ENCODE measurements at regions not wholly inside any gene's neighbourhood (a gene's known extent, or its start where the extent isn't known, plus 50 kb on each side); places are given as distances from the start of the nearest gene placed in this dataset.

DNA sequence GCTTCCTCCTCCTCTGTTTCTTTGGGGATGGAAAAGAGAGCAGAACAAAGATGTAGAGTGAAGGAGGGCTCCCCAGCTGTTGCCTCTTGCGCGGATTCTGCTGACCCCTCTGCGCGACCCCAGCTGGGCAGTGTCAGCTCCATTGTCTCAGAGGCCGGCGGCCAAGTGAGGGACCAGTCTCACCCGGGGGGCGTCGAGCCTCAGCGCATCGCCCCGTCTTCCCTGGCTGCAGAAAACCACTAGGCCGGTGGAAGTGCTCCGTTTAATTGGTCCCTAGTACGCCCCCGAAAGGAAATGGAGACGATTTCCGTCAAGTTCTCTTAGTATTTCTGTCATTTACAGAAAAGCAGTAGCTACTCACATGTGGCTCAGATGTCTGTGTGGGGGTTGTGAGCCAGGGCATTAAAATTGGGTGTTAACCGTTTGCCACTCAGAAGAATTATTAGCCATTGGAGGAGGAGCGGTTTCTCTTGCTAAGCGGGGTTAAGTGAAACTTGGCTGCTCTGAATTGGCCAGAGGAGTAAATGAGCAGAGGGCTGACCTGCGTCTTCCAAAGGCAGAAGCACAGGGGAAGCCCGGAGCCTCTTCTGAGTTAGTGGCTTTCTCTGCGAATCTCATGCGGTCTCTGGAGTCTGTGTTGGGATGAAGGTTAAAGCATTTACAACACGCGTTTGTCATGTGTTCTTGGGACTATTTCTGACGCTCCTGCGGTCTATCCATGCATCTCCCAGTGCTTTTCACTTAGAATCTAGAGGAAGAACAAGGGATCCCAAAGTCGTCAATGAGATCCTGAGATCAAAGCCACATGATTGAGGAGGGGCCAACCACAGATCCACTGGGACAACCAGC, 132.8 kb upstream of the MYO16 start:
- peak; percentile 32 for DNase-seq
- peaks cover 10% of the 10 kb centered on the region for H3K27me3 Mint-ChIP-seq (ENCODE audit: unreplicated experiment)

DNA sequence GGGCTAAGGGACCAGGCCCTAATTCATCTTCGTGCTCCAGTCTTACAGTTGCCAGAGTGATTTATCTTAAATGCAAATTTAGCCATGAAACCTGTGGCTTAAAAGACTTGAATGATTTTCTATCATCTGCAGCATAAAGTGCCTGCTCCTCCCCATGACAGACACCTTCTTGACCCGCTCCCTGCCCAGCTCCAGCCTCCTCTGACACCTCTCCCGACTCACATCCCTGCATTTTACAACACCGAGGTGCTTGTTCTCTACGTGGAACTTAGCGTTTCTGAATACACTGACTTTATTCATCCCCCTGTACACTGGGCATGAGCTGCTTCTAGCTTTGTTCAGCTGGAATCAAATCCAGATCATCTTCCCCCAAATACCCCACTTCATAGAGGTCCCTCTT, 128.7 kb upstream of the MYO16 start:
- Mint-ChIP-seq H3K27ac (ENCODE audit: unreplicated experiment) (peak overlapping the region; percentile 9), H3K4me3 (ENCODE audit: unreplicated experiment) (no peak overlapping the region), H3K36me3 (ENCODE audit: unreplicated experiment) (no peaks in the 10 kb centered on the region), H3K4me1 (ENCODE audit: low read depth, unreplicated experiment) (peaks cover 16% of the 10 kb centered on the region), H3K27me3 (ENCODE audit: unreplicated experiment) (peaks cover 4% of the 10 kb centered on the region), H3K9me3 (ENCODE audit: unreplicated experiment) (peaks cover 11% of the 10 kb centered on the region)
- TF ChIP-seq, protein P1, sequence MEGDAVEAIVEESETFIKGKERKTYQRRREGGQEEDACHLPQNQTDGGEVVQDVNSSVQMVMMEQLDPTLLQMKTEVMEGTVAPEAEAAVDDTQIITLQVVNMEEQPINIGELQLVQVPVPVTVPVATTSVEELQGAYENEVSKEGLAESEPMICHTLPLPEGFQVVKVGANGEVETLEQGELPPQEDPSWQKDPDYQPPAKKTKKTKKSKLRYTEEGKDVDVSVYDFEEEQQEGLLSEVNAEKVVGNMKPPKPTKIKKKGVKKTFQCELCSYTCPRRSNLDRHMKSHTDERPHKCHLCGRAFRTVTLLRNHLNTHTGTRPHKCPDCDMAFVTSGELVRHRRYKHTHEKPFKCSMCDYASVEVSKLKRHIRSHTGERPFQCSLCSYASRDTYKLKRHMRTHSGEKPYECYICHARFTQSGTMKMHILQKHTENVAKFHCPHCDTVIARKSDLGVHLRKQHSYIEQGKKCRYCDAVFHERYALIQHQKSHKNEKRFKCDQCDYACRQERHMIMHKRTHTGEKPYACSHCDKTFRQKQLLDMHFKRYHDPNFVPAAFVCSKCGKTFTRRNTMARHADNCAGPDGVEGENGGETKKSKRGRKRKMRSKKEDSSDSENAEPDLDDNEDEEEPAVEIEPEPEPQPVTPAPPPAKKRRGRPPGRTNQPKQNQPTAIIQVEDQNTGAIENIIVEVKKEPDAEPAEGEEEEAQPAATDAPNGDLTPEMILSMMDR (IDR thresholded peaks at IDR 0.05; ENCODE audit: partially characterized antibody, unreplicated experiment): no peak
- DNase-seq: no peak

More for the DNA sequence above, 132.8 kb upstream of the MYO16 start:
- Mint-ChIP-seq H3K36me3 (ENCODE audit: unreplicated experiment) (no peaks in the 10 kb centered on the region), H3K27ac (ENCODE audit: unreplicated experiment) (peak overlapping the region; percentile 96), H3K4me1 (ENCODE audit: low read depth, unreplicated experiment) (peaks cover 18% of the 10 kb centered on the region), H3K4me3 (ENCODE audit: unreplicated experiment) (peak overlapping the region; percentile 92), H3K9me3 (ENCODE audit: unreplicated experiment) (peaks cover 20% of the 10 kb centered on the region)
- TF ChIP-seq, protein P1 (IDR thresholded peaks at IDR 0.05; ENCODE audit: partially characterized antibody, unreplicated experiment): no peak

DNA sequence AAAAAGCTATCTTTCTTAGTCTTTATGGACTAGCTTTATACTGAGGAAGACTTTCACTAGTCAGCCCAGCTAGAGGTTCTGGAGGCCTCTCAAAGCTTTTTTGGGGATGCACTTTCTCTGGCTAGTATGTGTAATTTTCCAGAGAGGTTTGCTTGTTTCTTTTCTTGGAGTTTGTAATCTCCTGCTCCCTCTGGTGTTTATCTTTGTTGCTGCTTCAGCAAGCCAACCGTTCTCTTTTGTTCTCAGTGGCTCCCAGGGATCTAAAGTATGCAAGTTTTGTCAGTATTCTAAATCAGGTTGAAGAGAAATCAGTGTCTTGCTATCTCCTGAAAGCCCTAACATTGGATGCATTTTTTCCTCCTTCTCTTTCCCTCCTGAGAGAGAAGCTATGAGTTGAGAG, 121.1 kb upstream of the MYO16 start:
- Mint-ChIP-seq H3K36me3 (ENCODE audit: unreplicated experiment) (peaks cover 9% of the 10 kb centered on the region), H3K27ac (ENCODE audit: unreplicated experiment) (peak overlapping the region; percentile 8), H3K27me3 (ENCODE audit: unreplicated experiment) (no peaks in the 10 kb centered on the region), H3K4me1 (ENCODE audit: low read depth, unreplicated experiment) (no peaks in the 10 kb centered on the region), H3K4me3 (ENCODE audit: unreplicated experiment) (no peak overlapping the region), H3K9me3 (ENCODE audit: unreplicated experiment) (peaks cover 1% of the 10 kb centered on the region)
- TF ChIP-seq, protein P1 (IDR thresholded peaks at IDR 0.05; ENCODE audit: partially characterized antibody, unreplicated experiment): peak; percentile 46
- no peak for DNase-seq

DNA sequence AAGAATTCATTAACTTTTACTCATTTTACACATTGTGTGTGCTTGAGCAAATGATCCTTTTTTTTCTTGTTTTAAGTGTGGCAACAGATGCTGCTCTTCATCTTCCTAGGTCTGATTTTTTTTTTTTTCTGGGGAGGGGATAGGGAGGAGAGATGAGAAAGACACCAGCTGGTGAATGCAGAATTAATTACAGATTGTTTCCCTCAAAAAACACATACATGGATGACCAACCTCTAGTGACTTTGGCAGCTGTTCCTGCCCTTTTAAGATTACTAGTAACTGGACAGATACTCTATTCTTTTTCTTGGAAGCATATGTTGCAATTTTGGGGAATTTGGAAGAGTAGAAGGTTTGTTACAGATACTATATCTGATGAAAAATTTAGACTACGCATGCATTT, 103.6 kb upstream of the MYO16 start:
- Mint-ChIP-seq H3K9me3 (ENCODE audit: unreplicated experiment) (peaks cover 12% of the 10 kb centered on the region), H3K27me3 (ENCODE audit: unreplicated experiment) (peaks cover 6% of the 10 kb centered on the region), H3K4me3 (ENCODE audit: unreplicated experiment) (peak overlapping the region; percentile 63), H3K4me1 (ENCODE audit: low read depth, unreplicated experiment) (peaks cover 37% of the 10 kb centered on the region), H3K36me3 (ENCODE audit: unreplicated experiment) (peaks cover 23% of the 10 kb centered on the region), H3K27ac (ENCODE audit: unreplicated experiment) (peak overlapping the region; percentile 92)
- TF ChIP-seq, protein P1 (IDR thresholded peaks at IDR 0.05; ENCODE audit: partially characterized antibody, unreplicated experiment): no peak
- no peak for DNase-seq

DNA sequence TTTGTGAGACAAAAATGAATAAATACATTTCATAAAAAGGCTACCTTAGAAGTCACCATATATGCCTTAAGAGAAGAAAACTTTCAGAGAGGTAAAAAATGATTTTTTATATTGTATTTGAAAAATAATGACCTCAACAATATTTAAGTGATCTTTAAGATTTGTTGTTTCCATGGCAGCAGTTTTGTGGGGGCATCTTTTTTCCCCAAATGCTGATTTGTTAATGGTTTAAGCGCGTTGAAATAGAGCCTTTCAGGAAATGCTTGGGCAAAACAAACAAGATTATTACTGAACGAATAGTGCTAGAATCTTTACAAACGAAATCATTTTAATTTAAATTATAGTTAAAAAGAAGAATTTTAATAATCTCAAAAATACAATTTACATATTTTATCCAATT, 103.1 kb upstream of the MYO16 start:
- Mint-ChIP-seq H3K4me1 (ENCODE audit: low read depth, unreplicated experiment) (peaks cover 39% of the 10 kb centered on the region), H3K4me3 (ENCODE audit: unreplicated experiment) (no peak overlapping the region), H3K27ac (ENCODE audit: unreplicated experiment) (no peak overlapping the region), H3K27me3 (ENCODE audit: unreplicated experiment) (peaks cover 6% of the 10 kb centered on the region), H3K9me3 (ENCODE audit: unreplicated experiment) (peaks cover 12% of the 10 kb centered on the region), H3K36me3 (ENCODE audit: unreplicated experiment) (peaks cover 26% of the 10 kb centered on the region)
- TF ChIP-seq, protein P1 (IDR thresholded peaks at IDR 0.05; ENCODE audit: partially characterized antibody, unreplicated experiment): no peak
- DNase-seq: no peak

All from glutamatergic neuron (in vitro differentiated cells).